Upper lobe of left lung (tissue), 6 donors: ENCODE measurements at regions not wholly inside any gene's neighbourhood (a gene's known extent, or its start where the extent isn't known, plus 50 kb on each side); places are given as distances from the start of the nearest gene placed in this dataset.

ENCODE experiments used
- ATAC-seq, 2 donors: fragments of 200-7000 bp; cut with Tn5 transposase; one replicate each; pipeline ENCODE4 v1.9.1; 2022; ENCODE audit warnings: mild to moderate bottlenecking in 2 of 2, moderate library complexity in 2 of 2; ENCODE audit not compliant: low FRiP score in 2 of 2
- DNase-seq, 2 donors: peaks; one replicate each; pipeline ENCODE4 v3.0.0-alpha.2; 2019 to 2020
- H3K27ac ChIP-seq, 4 donors: fragments of 200-600 bp; sonication (generic); one replicate each; pipeline ENCODE4 v1.5.1; 2016 to 2019
- H3K27me3 ChIP-seq, 4 donors: fragments of 200-600 bp; sonication (generic); one replicate each; pipeline ENCODE4 v1.5.1; 2017 to 2019
- H3K36me3 ChIP-seq, 4 donors: fragments of 200-600 bp; sonication (generic); one replicate each; pipeline ENCODE4 v1.5.1; 2016 to 2019
- H3K4me1 ChIP-seq, 4 donors: fragments of 200-600 bp; sonication (generic); one replicate each; pipeline ENCODE4 v1.5.1; 2018 to 2019
- H3K4me3 ChIP-seq, 4 donors: fragments of 200-600 bp; sonication (generic); one replicate each; pipeline ENCODE4 v1.5.1; 2017 to 2019; ENCODE audit warnings: mild to moderate bottlenecking in 2 of 4, moderate library complexity in 1 of 4
- H3K9me3 ChIP-seq, 4 donors: fragments of 200-600 bp; sonication (generic); one replicate each; pipeline ENCODE4 v1.5.1; 2018 to 2019
- CTCF ChIP-seq, 6 experiments: fragments of 450-650 bp in 4 of 6; fragments of 200-600 bp in 2 of 6; sonication (generic) in 2 of 6; IDR thresholded peaks; one replicate each; pipeline ENCODE4 v1.5.1; 2016 to 2019; ENCODE audit warnings: antibody characterized with exemption in 6 of 6
- EP300 ChIP-seq, 4 donors: sonication (generic); formaldehyde crosslinking; IDR thresholded peaks; one replicate each; pipeline ENCODE4 v1.5.1; 2017; ENCODE audit warnings: antibody characterized with exemption in 4 of 4, control low read depth in 2 of 4
- POLR2A ChIP-seq, 4 donors: fragments of 450-650 bp; IDR thresholded peaks; one replicate each; pipeline ENCODE4 v1.5.1; 2016 to 2017; ENCODE audit warnings: antibody characterized with exemption in 4 of 4, mild to moderate bottlenecking in 2 of 4
- POLR2AphosphoS5 ChIP-seq, 2 donors: sonication (generic); formaldehyde crosslinking; IDR thresholded peaks; one replicate each; pipeline ENCODE4 v1.5.1; 2017; ENCODE audit warnings: antibody characterized with exemption in 2 of 2
- WGBS, 2 donors: methylation state at CpG; one replicate each; pipeline ENCODE4 v1.1.5; 2017 to 2018; 5-methylcytosine and 5-hydroxymethylcytosine counted together
- donor health status: DM: no; HTN: no; CAD: no; lungs with moderate emphysema.
- donor health status: DM: no; HTN: yes; CAD: no; lungs with severe emphysema.

GRCh38 chr1:194698908-194699318, 1512.5 kb upstream of the B3GALT2 start:
- Histone ChIP-seq H3K4me1 (no peaks in the 10 kb centered on the region), H3K27ac (no peak overlapping the region), H3K36me3 (no peaks in the 10 kb centered on the region), H3K4me3 (no peak overlapping the region), H3K9me3 (no peaks in the 10 kb centered on the region), H3K27me3 (no peaks in the 10 kb centered on the region)
- WGBS, 2 donors, result 46 to 50% methylated on average over 7 of the region's 7 CpGs
- ATAC-seq (no peak), DNase-seq (no peak)
- TF ChIP-seq POLR2A (IDR thresholded peaks at IDR 0.05) (no peak), POLR2AphosphoS5 (IDR thresholded peaks at IDR 0.05) (no peak), CTCF (IDR thresholded peaks at IDR 0.05) (no peak), EP300 (IDR thresholded peaks at IDR 0.05) (no peak)

GRCh38 chr1:194693244-194693643, 1506.8 kb upstream of the B3GALT2 start:
- no peaks in the 10 kb centered on the region for H3K36me3 ChIP-seq
- no peak overlapping the region for H3K27ac ChIP-seq
- no peak overlapping the region for H3K4me3 ChIP-seq
- no peak for TF ChIP-seq CTCF (IDR thresholded peaks at IDR 0.05)
- no peaks in the 10 kb centered on the region for H3K4me1 ChIP-seq
- no peak for DNase-seq
- ATAC-seq, result no peak
- 74 to 81% methylated on average over 2 of the region's 2 CpGs for WGBS, 2 donors
- no peaks in the 10 kb centered on the region for H3K9me3 ChIP-seq
- H3K27me3 ChIP-seq, result no peaks in the 10 kb centered on the region

- no peak for TF ChIP-seq POLR2A (IDR thresholded peaks at IDR 0.05)
- no peak for TF ChIP-seq POLR2AphosphoS5 (IDR thresholded peaks at IDR 0.05)
- no peak for TF ChIP-seq EP300 (IDR thresholded peaks at IDR 0.05)
- no peak for TF ChIP-seq CTCF (IDR thresholded peaks at IDR 0.05)
- Histone ChIP-seq H3K4me3 (no peak overlapping the region), H3K27ac (no peak overlapping the region), H3K36me3 (no peaks in the 10 kb centered on the region), H3K9me3 (no peaks in the 10 kb centered on the region), H3K4me1 (no peaks in the 10 kb centered on the region), H3K27me3 (no peaks in the 10 kb centered on the region)
- no peak for DNase-seq
- no peak for ATAC-seq
- WGBS, 2 donors, result 57 to 60% methylated on average over 2 of the region's 2 CpGs
These were observed 1498.2 kb upstream of the B3GALT2 start for GRCh38 chr1:194684636-194685035.

GRCh38 chr1:194658090-194658439, 1471.7 kb upstream of the B3GALT2 start:
- H3K4me1 ChIP-seq, result no peaks in the 10 kb centered on the region
- H3K4me3 ChIP-seq, result no peak overlapping the region
- H3K27me3 ChIP-seq, result no peaks in the 10 kb centered on the region
- TF ChIP-seq CTCF (IDR thresholded peaks at IDR 0.05) (no peak), EP300 (IDR thresholded peaks at IDR 0.05) (no peak), POLR2AphosphoS5 (IDR thresholded peaks at IDR 0.05) (no peak), POLR2A (IDR thresholded peaks at IDR 0.05) (no peak)
- DNase-seq, result no peak
- H3K9me3 ChIP-seq, result no peaks in the 10 kb centered on the region
- H3K36me3 ChIP-seq, result no peaks in the 10 kb centered on the region
- 62 to 80% methylated on average over 1 of the region's 1 CpG for WGBS, 2 donors
- H3K27ac ChIP-seq, result no peak overlapping the region
- ATAC-seq, result no peak

- 79 to 83% methylated on average over 1 of the region's 1 CpG for WGBS, 2 donors
- DNase-seq, result no peak
These were observed 1468.5 kb upstream of the B3GALT2 start for GRCh38 chr1:194654956-194655355.

More at GRCh38 chr1:194654956-194655355, 1468.5 kb upstream of the B3GALT2 start:
- TF ChIP-seq EP300 (IDR thresholded peaks at IDR 0.05), result no peak
- TF ChIP-seq POLR2AphosphoS5 (IDR thresholded peaks at IDR 0.05), result no peak
- no peak for TF ChIP-seq CTCF (IDR thresholded peaks at IDR 0.05)
- TF ChIP-seq POLR2A (IDR thresholded peaks at IDR 0.05), result no peak
- H3K4me3 ChIP-seq, result no peak overlapping the region
- H3K4me1 ChIP-seq, result no peaks in the 10 kb centered on the region
- H3K27ac ChIP-seq, result no peak overlapping the region
- no peaks in the 10 kb centered on the region for H3K36me3 ChIP-seq
- no peaks in the 10 kb centered on the region for H3K9me3 ChIP-seq
- no peak for ATAC-seq
- H3K27me3 ChIP-seq, result no peaks in the 10 kb centered on the region
